Fibroblast of skin of right biceps (primary cell): ENCODE measurements at regions not wholly inside any gene's neighbourhood (a gene's known extent, or its start where the extent isn't known, plus 50 kb on each side); places are given as distances from the start of the nearest gene placed in this dataset.
A peak's percentile ranks its signal among the peaks of the same experiment; 100 is the strongest.

ENCODE experiments used
- DNase-seq: peaks from one replicate; pipeline ENCODE4 v3.0.0-alpha.2; 2013

DNA sequence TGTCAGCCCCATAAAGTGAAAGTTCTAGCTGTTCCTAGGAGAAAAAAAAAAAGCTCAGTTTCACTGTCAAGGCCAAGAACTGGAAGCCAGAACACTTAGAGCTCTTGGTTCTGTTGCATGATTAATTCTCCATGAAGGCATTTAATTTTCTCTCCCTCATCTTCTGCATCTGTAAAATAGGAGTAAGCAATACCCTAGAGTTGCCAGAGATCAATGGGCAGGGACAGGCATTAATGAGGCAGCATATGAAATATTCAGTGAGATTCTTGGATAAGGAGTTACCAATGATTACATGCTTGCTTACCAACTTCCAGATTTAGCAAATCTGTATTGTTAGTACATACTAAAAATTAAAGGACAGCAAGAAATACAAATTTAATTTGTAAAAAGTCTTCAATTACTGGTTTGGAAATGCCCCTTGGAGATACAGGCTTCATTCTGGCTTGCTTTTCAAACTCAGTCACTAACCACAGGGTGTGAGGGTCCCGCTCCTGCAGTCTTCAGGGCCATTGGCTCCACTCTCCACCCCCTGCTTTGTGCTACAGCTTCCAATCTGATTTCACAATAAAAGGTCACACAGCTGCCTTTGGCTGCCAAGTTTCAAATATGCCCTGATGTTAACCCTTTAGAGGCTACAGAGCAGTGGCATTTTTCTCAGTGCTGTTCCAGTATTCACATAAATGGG, 624.6 kb downstream of the BNC2 start:
- DNase-seq, result peak; percentile 50

DNA sequence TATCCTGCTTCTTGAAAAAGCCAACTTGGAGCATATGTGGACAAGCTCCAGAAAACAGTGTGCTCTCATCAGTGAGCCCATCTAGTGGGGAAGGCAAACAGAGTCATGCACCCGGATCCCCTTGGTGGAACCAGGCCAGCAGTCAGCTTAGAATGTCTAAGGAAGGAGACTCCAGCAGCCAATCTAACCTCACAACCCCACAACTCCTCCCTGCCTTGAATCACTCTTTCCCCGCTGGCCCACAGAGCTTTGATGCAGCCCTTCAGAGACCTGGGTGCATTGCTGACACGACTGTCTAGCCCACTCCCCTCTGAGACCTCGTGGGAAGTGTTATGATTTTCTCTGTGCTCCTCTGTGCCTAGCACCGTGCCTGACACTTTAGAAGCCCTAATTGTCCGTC, 623.7 kb downstream of the BNC2 start:
- DNase-seq, result peak; percentile 57

DNA sequence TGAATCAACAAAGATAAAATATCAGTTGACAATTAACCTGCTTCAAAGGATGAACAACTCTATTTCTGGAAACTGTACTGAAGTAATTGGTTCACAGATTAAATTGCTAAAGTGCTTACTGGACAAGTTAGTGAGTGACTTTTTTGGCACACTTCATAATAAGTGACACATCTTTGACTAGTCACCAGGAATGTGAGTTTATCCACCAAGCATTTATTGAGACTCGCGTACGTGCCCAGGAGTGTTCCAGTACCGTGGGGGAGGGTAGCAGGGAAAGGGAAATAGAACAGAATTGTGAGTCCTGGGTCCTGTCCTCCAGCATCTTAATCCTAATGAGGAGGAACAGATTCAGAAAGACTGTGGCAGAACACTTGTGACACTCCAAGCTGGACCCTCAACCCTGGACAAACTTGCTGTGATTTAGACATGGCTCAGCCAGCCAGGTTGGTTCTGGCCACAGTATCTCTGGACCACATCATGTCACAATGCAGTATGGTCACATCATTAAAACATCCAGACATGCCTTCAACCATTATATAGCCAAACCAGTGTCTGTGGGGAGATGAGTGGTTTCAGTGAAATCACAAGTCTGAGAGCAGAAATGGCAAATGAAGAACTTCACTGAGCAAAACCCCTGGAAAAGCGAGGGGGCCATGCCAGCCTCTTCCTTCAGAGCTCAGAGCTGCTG, 623.1 kb downstream of the BNC2 start:
- peak; percentile 94 for DNase-seq

DNA sequence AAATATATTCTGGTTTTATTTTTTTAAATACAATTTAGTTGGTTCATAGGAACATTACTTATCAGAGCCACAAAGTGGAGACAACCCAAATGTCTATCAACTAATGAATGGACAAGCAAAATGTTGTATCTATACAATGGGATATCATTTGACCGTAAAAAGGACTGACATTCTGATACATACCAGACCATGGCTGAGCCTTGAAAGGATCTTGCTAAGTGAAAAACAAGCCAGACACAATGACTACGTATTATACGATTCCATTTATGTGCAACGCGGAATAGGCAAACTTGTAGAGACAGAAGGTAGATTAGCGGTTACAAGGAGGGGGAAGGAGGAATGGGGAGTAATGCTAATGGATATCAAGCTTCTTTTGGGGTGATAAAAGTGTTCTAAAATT, 621.6 kb downstream of the BNC2 start:
- DNase-seq, result no peak

- peak; percentile 60 for DNase-seq
These were observed 617.9 kb downstream of the BNC2 start for GRCh38 chr9:16252616-16253015.

DNA sequence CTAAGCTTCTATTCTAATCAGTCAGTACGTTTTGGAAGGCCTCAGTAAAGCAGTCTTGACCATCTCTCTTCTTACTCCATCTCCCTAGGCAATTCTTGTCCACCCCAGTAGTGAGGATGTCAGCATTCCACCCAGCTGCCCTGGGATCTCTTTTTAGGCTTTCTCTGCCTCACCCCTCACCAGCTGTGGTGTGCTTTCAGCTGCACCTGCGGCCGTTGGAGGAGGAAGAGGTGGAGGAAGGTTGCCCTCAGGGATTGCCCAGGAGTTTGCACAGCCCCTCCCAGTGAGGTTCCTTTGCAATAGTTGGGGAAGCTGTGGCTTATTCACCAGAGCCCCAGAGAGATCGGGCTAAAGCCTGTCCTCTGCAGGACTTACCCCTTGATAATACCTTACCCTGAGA, 615.8 kb downstream of the BNC2 start:
- no peak for DNase-seq

DNA sequence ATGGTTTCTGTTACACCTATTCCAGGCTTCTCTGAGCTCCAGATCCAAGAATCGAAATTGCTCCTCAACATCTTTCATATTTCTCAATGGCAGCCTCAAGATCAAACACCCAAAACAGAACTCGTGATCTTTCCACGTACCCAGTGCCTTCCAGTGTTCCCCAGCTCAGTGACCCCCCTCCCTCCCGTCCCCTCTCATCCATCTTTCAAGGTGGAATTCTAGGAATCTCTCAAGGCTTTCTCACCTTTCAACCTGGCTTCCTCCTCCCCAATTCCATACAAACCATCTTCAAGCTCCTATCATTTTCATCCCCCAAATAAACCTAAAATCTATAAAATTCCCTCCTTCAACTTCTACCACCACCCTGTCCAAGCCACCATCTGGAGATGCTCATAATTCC, 615.3 kb downstream of the BNC2 start:
- no peak for DNase-seq

- no peak for DNase-seq
These were observed 612.9 kb downstream of the BNC2 start for GRCh38 chr9:16257604-16258003.

GRCh38 chr9:16258191-16258590, 612.3 kb downstream of the BNC2 start:
- DNase-seq, result no peak

- DNase-seq, result no peak
These were observed 611.8 kb downstream of the BNC2 start for GRCh38 chr9:16258708-16259107.

- peak; percentile 29 for DNase-seq
These were observed 607.8 kb downstream of the BNC2 start for GRCh38 chr9:16262477-16263261.

DNA sequence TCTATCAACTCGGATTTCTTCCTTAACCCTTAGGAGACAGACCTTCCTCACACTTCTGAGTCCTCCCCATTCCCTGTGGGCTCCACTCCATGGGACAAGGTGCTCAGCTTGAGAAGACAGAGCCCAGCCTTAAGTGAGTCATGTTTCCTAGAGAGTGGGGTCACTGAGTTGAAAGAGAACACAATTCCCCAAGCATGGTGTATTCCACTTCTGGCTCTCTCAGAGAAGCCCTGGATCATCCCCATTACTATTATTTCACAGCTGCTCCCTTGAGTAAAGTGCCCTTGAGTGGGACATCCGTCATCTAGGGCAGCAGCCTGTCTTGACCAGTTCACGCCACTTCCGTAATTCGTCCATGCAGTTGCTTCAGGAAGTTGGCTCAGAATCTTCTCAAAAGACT, 604.8 kb downstream of the BNC2 start:
- no peak for DNase-seq

DNA sequence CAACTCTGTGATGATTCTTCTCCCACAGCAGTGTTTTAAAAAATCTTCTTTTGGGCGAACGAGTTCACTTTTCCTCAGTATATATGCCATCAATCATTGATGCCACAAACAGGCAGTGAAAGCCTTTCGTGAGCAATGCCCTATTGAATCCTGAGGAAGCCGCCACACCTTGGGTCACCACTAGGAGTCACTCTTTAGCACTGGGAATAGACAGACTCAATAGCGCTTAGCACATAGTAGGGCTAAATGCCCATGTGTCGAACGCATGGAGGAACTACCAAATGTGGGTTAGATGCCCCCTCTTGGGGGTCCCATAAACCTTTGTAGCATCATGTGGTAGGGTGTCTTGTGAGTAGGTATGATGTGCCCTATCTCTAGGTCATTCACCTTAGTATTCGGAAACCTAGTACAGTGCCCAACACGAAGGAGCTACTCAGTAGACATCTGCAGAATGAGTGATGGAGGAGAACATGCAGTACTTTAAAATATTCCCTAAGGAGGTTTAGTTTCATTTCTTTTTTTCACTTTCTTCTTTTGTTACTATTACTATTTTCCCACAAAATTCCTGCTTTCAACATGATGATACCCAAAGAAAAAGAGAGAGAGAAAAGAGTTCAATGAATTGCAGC, 603.7 kb downstream of the BNC2 start:
- no peak for DNase-seq

DNA sequence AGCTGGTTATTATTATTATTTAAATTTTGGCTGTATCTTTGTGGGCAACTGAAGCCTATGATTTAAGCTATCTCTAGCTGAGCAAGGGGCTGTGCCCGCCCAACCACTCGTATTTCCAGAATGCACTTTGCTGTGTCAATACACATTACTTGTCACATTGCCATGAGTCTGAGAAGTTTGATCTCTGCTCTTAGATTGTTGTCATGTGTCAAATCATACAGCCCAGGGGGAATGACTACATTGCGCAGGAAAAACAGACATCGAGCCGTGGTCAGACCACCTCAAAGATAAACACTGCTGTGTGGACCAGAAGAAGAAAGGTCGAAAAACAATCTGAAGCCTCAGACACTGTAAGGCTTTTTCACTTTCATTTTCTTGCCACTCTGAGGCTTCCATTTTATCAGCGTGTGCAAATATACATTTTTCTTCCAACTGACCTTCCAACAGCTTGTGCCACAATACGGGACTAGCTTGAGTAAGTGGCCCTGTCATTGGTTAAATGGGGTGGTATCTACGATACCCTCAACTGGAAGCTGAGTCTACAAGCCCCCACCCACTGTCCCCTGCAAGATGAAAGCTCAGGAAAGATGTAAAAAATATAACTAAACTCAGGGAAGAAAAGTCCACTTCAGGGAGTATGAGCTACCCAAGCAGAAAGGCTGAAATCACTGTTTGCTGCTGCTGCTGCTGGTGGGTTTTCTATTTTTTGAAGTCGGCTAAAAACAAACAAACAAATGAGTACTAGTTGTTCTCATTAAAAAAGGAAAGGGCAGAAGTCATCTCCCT, 603.0 kb downstream of the BNC2 start:
- DNase-seq, result peak; percentile 71

GRCh38 chr9:16268067-16268881, 602.2 kb downstream of the BNC2 start:
- peak; percentile 31 for DNase-seq

DNA sequence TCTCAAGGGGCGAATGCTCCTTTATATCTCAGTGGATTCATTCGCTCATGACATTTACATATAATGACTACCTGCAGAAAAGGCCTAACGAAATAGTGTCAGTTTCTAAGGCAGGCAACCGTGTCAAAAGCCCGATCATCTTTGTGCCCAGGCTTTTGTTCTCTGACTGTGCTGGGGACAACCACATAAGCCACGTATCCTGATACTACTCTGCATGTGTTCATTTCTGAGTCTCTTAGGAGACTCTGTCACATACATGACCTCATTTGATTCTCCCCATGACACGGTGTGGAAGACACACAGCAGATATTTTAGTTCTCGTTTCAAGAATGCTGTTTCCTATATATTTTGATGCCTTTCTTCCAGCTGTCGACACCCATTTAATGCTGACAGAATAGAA, 598.5 kb downstream of the BNC2 start:
- no peak for DNase-seq

DNA sequence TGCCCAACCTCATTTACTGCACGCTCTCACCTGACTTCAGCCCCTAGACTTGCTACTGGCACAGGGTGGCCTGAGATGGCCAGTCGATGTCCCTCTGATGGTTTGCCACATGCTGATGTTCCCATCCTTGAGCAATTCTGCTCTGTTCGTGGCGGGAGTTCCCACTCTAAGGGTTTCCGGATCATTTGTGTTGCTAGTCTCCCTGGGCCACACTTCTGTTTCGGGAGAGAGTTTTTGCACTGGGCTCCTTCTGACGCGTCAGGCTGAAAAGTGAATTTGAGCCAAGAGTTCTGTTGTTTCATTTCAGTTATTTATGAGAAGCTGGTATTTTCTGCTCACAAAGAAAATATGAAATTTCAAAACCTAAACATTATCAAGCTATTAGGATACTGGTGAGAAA, 597.7 kb downstream of the BNC2 start:
- no peak for DNase-seq

- no peak for DNase-seq
These were observed 594.5 kb downstream of the BNC2 start for GRCh38 chr9:16275795-16276624.

DNA sequence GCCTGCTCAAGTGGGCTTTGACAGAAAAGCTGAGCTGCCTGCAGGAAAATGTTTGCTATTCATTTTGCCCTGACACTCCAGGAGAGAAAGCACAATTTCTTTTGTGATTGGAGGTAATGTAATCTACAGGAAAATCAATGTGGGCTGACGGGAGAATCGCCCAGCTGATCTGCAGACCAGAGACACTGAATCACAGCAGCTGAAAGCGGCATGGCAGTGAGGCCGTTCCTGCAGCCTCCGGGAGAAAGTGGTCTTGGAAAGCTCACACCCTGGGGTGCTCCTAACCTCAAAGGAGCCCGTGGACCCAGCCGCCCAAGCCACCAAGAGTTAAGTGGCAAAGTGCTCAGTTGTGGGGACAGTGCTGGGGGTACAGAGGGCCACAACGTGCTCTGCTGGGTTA, 593.6 kb downstream of the BNC2 start:
- no peak for DNase-seq

- no peak for DNase-seq
These were observed 593.0 kb downstream of the BNC2 start for GRCh38 chr9:16277471-16277960.
